ENCODE measurements at regions not wholly inside any gene's neighbourhood (a gene's known extent, or its start where the extent isn't known, plus 50 kb on each side); places are given as distances from the start of the nearest gene placed in this dataset.
"Not testable (repeated sequence)": the region's sequence is repeated elsewhere in the genome, so short reads cannot be mapped to it uniquely, and the experiment has no call there.

DNA sequence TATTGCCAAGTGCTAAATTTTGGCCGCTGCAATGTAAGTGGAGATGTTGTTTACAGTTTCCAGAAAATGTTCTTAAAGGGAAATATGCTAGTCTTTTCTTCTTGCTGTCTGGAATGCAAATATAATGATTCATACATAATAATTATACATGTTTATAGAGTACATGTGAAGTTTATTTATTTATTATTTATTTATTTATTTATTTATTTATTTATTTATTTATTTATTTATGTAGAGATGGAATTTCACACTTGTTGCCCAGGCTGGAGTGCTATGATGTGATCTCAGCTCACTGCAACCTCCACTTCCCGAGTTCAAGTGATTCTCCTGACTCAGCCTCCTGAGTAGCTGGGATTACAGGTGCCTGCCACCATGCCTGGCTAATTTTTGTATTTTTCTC lies 57.5 kb upstream of the INPP4B start:
- TF ChIP-seq, protein P1, sequence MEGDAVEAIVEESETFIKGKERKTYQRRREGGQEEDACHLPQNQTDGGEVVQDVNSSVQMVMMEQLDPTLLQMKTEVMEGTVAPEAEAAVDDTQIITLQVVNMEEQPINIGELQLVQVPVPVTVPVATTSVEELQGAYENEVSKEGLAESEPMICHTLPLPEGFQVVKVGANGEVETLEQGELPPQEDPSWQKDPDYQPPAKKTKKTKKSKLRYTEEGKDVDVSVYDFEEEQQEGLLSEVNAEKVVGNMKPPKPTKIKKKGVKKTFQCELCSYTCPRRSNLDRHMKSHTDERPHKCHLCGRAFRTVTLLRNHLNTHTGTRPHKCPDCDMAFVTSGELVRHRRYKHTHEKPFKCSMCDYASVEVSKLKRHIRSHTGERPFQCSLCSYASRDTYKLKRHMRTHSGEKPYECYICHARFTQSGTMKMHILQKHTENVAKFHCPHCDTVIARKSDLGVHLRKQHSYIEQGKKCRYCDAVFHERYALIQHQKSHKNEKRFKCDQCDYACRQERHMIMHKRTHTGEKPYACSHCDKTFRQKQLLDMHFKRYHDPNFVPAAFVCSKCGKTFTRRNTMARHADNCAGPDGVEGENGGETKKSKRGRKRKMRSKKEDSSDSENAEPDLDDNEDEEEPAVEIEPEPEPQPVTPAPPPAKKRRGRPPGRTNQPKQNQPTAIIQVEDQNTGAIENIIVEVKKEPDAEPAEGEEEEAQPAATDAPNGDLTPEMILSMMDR (IDR thresholded peaks at IDR 0.05), result not testable (repeated sequence)
- not testable (repeated sequence) for TF ChIP-seq POLR2A (IDR thresholded peaks at IDR 0.05)

Measured in stomach (tissue), 4 donors.